Hepatocyte (in vitro differentiated cells): ENCODE measurements at regions not wholly inside any gene's neighbourhood (a gene's known extent, or its start where the extent isn't known, plus 50 kb on each side); places are given as distances from the start of the nearest gene placed in this dataset.

Experiments
- DNase-seq: peaks from one replicate; pipeline ENCODE4 v3.0.0-alpha.2; 2016; ENCODE audit warnings: low spot score
- H2AFZ ChIP-seq: fragments of 200-600 bp; sonication (generic); 2 replicates; pipeline ENCODE4 v1.6.0; 2016; ENCODE audit warnings: antibody characterized with exemption, mild to moderate bottlenecking
- H3K27ac ChIP-seq: fragments of 200-600 bp; sonication (generic); 2 replicates; pipeline ENCODE4 v1.5.1; 2016; ENCODE audit warnings: mild to moderate bottlenecking
- H3K27me3 ChIP-seq: fragments of 200-600 bp; sonication (generic); 2 replicates; pipeline ENCODE4 v1.6.1; 2016
- H3K36me3 ChIP-seq: fragments of 200-600 bp; sonication (generic); replicated peaks from 2 replicates; pipeline ENCODE4 v1.5.1; 2016; ENCODE audit warnings: low read depth; ENCODE audit not compliant: insufficient read depth
- H3K4me1 ChIP-seq: fragments of 200-600 bp; sonication (generic); 2 replicates; pipeline ENCODE4 v1.5.1; 2016; ENCODE audit warnings: mild to moderate bottlenecking, moderate library complexity; ENCODE audit not compliant: insufficient read depth
- H3K4me2 ChIP-seq: fragments of 200-600 bp; sonication (generic); 2 replicates; pipeline ENCODE4 v1.6.0; 2016
- H3K4me3 ChIP-seq: fragments of 200-600 bp; sonication (generic); 2 replicates; pipeline ENCODE4 v1.5.1; 2016; ENCODE audit warnings: mild to moderate bottlenecking
- H3K79me2 ChIP-seq: fragments of 200-600 bp; sonication (generic); 2 replicates; pipeline ENCODE4 v1.6.0; 2017; ENCODE audit warnings: mild to moderate bottlenecking
- H3K9me2 ChIP-seq: fragments of 200-600 bp; sonication (generic); replicated peaks from 2 replicates; pipeline ENCODE4 v1.6.0; 2017; ENCODE audit warnings: mild to moderate bottlenecking; ENCODE audit not compliant: insufficient read depth
- H3K9me3 ChIP-seq: fragments of 200-600 bp; sonication (generic); 2 replicates; pipeline ENCODE4 v1.5.1; 2016; ENCODE audit warnings: low read depth, mild to moderate bottlenecking
- H4K20me1 ChIP-seq: fragments of 200-600 bp; sonication (generic); 2 replicates; pipeline ENCODE4 v1.6.0; 2016; ENCODE audit warnings: mild to moderate bottlenecking; ENCODE audit not compliant: insufficient read depth, poor library complexity, severe bottlenecking
- CTCF ChIP-seq: fragments of 200-600 bp; sonication (generic); IDR thresholded peaks from 2 replicates; pipeline ENCODE4 v1.5.1; 2016; ENCODE audit warnings: antibody characterized with exemption, mild to moderate bottlenecking; ENCODE audit not compliant: poor library complexity
- EZH2 ChIP-seq: fragments of 200-600 bp; sonication (generic); IDR thresholded peaks from 2 replicates; pipeline ENCODE4 v1.6.1; 2016; ENCODE audit warnings: antibody characterized with exemption, mild to moderate bottlenecking, borderline replicate concordance
- EZH2phosphoT487 ChIP-seq: fragments of 200-600 bp; sonication (generic); IDR thresholded peaks from one replicate; pipeline ENCODE4 v1.6.1; 2018; ENCODE audit warnings: antibody characterized with exemption, mild to moderate bottlenecking, low read depth, moderate library complexity; ENCODE audit not compliant: unreplicated experiment, severe bottlenecking
- WGBS: methylation state at CpG from one replicate; pipeline ENCODE4 v1.1.6; 2016; ENCODE audit warnings: low lambda C conversion rate; ENCODE audit errors: missing lambda C conversion rate; 5-methylcytosine and 5-hydroxymethylcytosine counted together

- H3K4me2 ChIP-seq: no peak overlapping the region
These were observed 166.5 kb upstream of the MYLIP start for GRCh38 chr6:15962449-15962764.

GRCh38 chr6:15961635-15962448 lies 167.0 kb upstream of the MYLIP start:
- Histone ChIP-seq H3K79me2 (no peaks in the 10 kb centered on the region), H4K20me1 (no peaks in the 10 kb centered on the region), H2AFZ (peak overlapping the region; percentile 20), H3K9me3 (no peaks in the 10 kb centered on the region), H3K4me1 (peaks cover 2% of the 10 kb centered on the region), H3K27ac (no peak overlapping the region), H3K4me3 (no peak overlapping the region), H3K27me3 (no peaks in the 10 kb centered on the region), H3K36me3 (no peaks in the 10 kb centered on the region), H3K9me2 (no peaks in the 10 kb centered on the region), H3K4me2 (no peak overlapping the region)
- no peak for TF ChIP-seq EZH2
- no peak for TF ChIP-seq CTCF
- no peak for TF ChIP-seq EZH2phosphoT487
- WGBS: 99% methylated on average over 3 of the region's 3 CpGs
- no peak for DNase-seq

More at GRCh38 chr6:15962449-15962764, 166.5 kb upstream of the MYLIP start:
- H3K27ac ChIP-seq: no peak overlapping the region
- no peaks in the 10 kb centered on the region for H3K9me2 ChIP-seq
- no peaks in the 10 kb centered on the region for H3K79me2 ChIP-seq
- H2AFZ ChIP-seq: peak overlapping the region; percentile 20
- no peaks in the 10 kb centered on the region for H3K27me3 ChIP-seq
- H3K4me1 ChIP-seq: no peaks in the 10 kb centered on the region
- TF ChIP-seq EZH2: no peak
- TF ChIP-seq EZH2phosphoT487: no peak
- TF ChIP-seq CTCF: no peak
- no peaks in the 10 kb centered on the region for H3K36me3 ChIP-seq
- no peak overlapping the region for H3K4me3 ChIP-seq
- H4K20me1 ChIP-seq: no peaks in the 10 kb centered on the region
- no peak for DNase-seq
- 61% methylated on average over 2 of the region's 2 CpGs for WGBS
- no peaks in the 10 kb centered on the region for H3K9me3 ChIP-seq

GRCh38 chr6:15960740-15961634 lies 167.9 kb upstream of the MYLIP start:
- Histone ChIP-seq H4K20me1 (no peaks in the 10 kb centered on the region), H2AFZ (no peak overlapping the region), H3K9me2 (no peaks in the 10 kb centered on the region), H3K9me3 (no peaks in the 10 kb centered on the region), H3K4me2 (no peak overlapping the region), H3K79me2 (no peaks in the 10 kb centered on the region), H3K4me1 (peaks cover 10% of the 10 kb centered on the region), H3K36me3 (no peaks in the 10 kb centered on the region), H3K4me3 (no peak overlapping the region), H3K27me3 (no peaks in the 10 kb centered on the region), H3K27ac (no peak overlapping the region)
- DNase-seq: no peak
- TF ChIP-seq CTCF: no peak
- TF ChIP-seq EZH2phosphoT487: no peak
- no peak for TF ChIP-seq EZH2
- 78% methylated on average over 7 of the region's 7 CpGs for WGBS
